Endothelial cell of umbilical vein (primary cell): ENCODE measurements at regions not wholly inside any gene's neighbourhood (a gene's known extent, or its start where the extent isn't known, plus 50 kb on each side); places are given as distances from the start of the nearest gene placed in this dataset.

Experiments
- BruUV-seq: library from RNA; stranded (reverse); fragments of 400-500 nt; replicated peaks from 2 replicates; lab custom pipeline; 2021; lab: Mats Ljungman, UMichigan
- CTCF ChIA-PET: fragments of 300-600, 350-600 bp; sonication (Branson Sonifier 250); formaldehyde crosslinking; loops from one replicate; lab custom pipeline; 2021; ENCODE audit warnings: antibody characterized with exemption, inconsistent platforms; lab: Charles Lee
- POLR2A ChIA-PET: fragments of 300-600, 350-600 bp; sonication (Branson Sonifier 250); formaldehyde crosslinking; loops from one replicate; lab custom pipeline; 2021; ENCODE audit warnings: antibody characterized with exemption, inconsistent platforms; lab: Charles Lee
- DNase-seq: peaks from one replicate; pipeline ENCODE4 v3.0.0-alpha.2; 2011; ENCODE audit warnings: low read depth, low spot score
- FAIRE-seq: peaks from 2 replicates; lab custom pipeline; 2011; peaks lifted over from hg19 to GRCh38; lab: Jason Lieb, UNC
- H2AFZ ChIP-seq: 2 replicates; pipeline ENCODE4 v1.6.0; 2012; ENCODE audit warnings: low read depth, low read length, control low read depth, inconsistent platforms
- H3K27ac ChIP-seq: 2 replicates; pipeline ENCODE4 v1.5.1; 2011; ENCODE audit warnings: low read depth, mild to moderate bottlenecking, control low read depth, low read length, moderate library complexity; ENCODE audit not compliant: insufficient read depth
- H3K27me3 ChIP-seq, 2 experiments: 2 replicates each; pipeline versions ENCODE4 v1.6.0 to v1.6.1; 2011; ENCODE audit warnings: low read length in 2 of 2, mixed read lengths in 1 of 2; ENCODE audit not compliant: control insufficient read depth in 2 of 2, insufficient read depth in 2 of 2
- H3K36me3 ChIP-seq, 2 experiments: 2 replicates in 1 of 2; 3 replicates in 1 of 2; pipeline ENCODE4 v1.5.1; 2011; ENCODE audit warnings: low read length in 2 of 2, mild to moderate bottlenecking in 1 of 2, moderate library complexity in 1 of 2; ENCODE audit not compliant: control insufficient read depth in 2 of 2, insufficient read depth in 2 of 2; ENCODE audit errors: extremely low read depth in 1 of 2
- H3K4me1 ChIP-seq: 3 replicates; pipeline ENCODE4 v1.5.1; 2011; ENCODE audit warnings: mild to moderate bottlenecking, low read length; ENCODE audit not compliant: control insufficient read depth, insufficient read depth; ENCODE audit errors: extremely low read depth
- H3K4me2 ChIP-seq: 2 replicates; pipeline ENCODE4 v1.6.1; 2011; ENCODE audit warnings: low read length, control low read depth, mixed read lengths; ENCODE audit not compliant: insufficient read depth
- H3K4me3 ChIP-seq, 3 experiments: fragments of 200-600 bp in 1 of 3; sonication (generic), shearing (Covaris generic) in 1 of 3; replicated peaks in 1 of 3; 2 replicates each; pipeline ENCODE4 v1.5.1; 2011 to 2016; ENCODE audit warnings: control low read depth in 3 of 3, low read length in 3 of 3, mild to moderate bottlenecking in 2 of 3, inconsistent platforms in 1 of 3, low read depth in 1 of 3, moderate library complexity in 1 of 3; ENCODE audit not compliant: insufficient read depth in 1 of 3
- H3K79me2 ChIP-seq: 2 replicates; pipeline ENCODE4 v1.6.0; 2012; ENCODE audit warnings: low read length, inconsistent platforms; ENCODE audit not compliant: control insufficient read depth, insufficient read depth
- H3K9ac ChIP-seq: replicated peaks from 2 replicates; pipeline ENCODE3; 2011; ENCODE audit warnings: low read length, control low read depth; ENCODE audit not compliant: insufficient read depth; ENCODE audit errors: extremely low read depth
- H3K9me1 ChIP-seq: replicated peaks from 3 replicates; pipeline ENCODE4 v1.6.0; 2011; ENCODE audit warnings: mild to moderate bottlenecking, low read length; ENCODE audit not compliant: control insufficient read depth, insufficient read depth; ENCODE audit errors: extremely low read depth
- H3K9me3 ChIP-seq: replicated peaks from 2 replicates; pipeline ENCODE4 v1.5.1; 2012; ENCODE audit warnings: low read length, inconsistent platforms; ENCODE audit not compliant: control insufficient read depth, insufficient read depth
- H4K20me1 ChIP-seq: replicated peaks from 2 replicates; pipeline ENCODE3; 2011; ENCODE audit warnings: mild to moderate bottlenecking, low read length; ENCODE audit not compliant: control insufficient read depth, insufficient read depth; ENCODE audit errors: extremely low read depth
- CTCF ChIP-seq, 2 donors: IDR thresholded peaks; 1 replicate in 1 of 2; 2 replicates in 1 of 2; pipeline ENCODE4 v1.5.1; 2011; ENCODE audit warnings: low read length in 2 of 2, mild to moderate bottlenecking in 2 of 2, moderate library complexity in 2 of 2, control low read depth in 1 of 2, inconsistent platforms in 1 of 2, low read depth in 1 of 2; ENCODE audit not compliant: insufficient read depth in 1 of 2; ENCODE audit errors: extremely low read depth in 1 of 2
- EZH2 ChIP-seq: IDR thresholded peaks from 2 replicates; pipeline ENCODE4 v1.6.1; 2012; ENCODE audit warnings: borderline replicate concordance, low read depth, mild to moderate bottlenecking, moderate library complexity, low read length, inconsistent platforms; ENCODE audit not compliant: severe bottlenecking
- FOS ChIP-seq: IDR thresholded peaks from 2 replicates; pipeline ENCODE4 v1.6.1; 2011; ENCODE audit warnings: mild to moderate bottlenecking, low read length, moderate library complexity, borderline replicate concordance; ENCODE audit not compliant: insufficient read depth
- GATA2 ChIP-seq: IDR thresholded peaks from 2 replicates; pipeline ENCODE4 v1.7.0; 2011; ENCODE audit warnings: low read depth, mild to moderate bottlenecking, moderate library complexity, mixed read lengths, low read length; ENCODE audit not compliant: insufficient read length, insufficient read depth
- JUN ChIP-seq: IDR thresholded peaks from 2 replicates; pipeline ENCODE4 v1.6.1; 2011; ENCODE audit warnings: borderline replicate concordance, low read depth; ENCODE audit not compliant: insufficient read length, insufficient read depth
- MAX ChIP-seq: IDR thresholded peaks from 2 replicates; pipeline ENCODE4 v1.6.1; 2011; ENCODE audit not compliant: insufficient read depth, insufficient read length
- MYC ChIP-seq: IDR thresholded peaks from one replicate; pipeline ENCODE4 v1.6.1; 2011; ENCODE audit warnings: mild to moderate bottlenecking, low read depth, low read length
- POLR2A ChIP-seq: IDR thresholded peaks from 2 replicates; pipeline ENCODE4 v1.6.1; 2012; ENCODE audit warnings: low read depth, mild to moderate bottlenecking, control low read depth, low read length
- POLR2AphosphoS5 ChIP-seq: IDR thresholded peaks from 2 replicates; pipeline ENCODE4 v1.6.1; 2012; ENCODE audit warnings: low read depth, mild to moderate bottlenecking, control low read depth, low read length, moderate library complexity; ENCODE audit not compliant: insufficient read depth
- dilution Hi-C: fragments of 300-500 bp; cut with MboI; formaldehyde crosslinking; loops from one replicate; pipeline ENCODE4 v1.15.0; 2019; ENCODE audit warnings: low sequenced_read_pairs; ENCODE audit not compliant: extremely low pct_ligation_motif_present
- intact Hi-C: fragments of 100-400 bp; cut with micrococcal nuclease; formaldehyde crosslinking; loops from one replicate; pipeline ENCODE4 v1.10.0; 2022

GRCh38 chr3:18720543-18720942, 295.4 kb upstream of the SATB1 start:
- Histone ChIP-seq H3K9me3 (peaks cover 2% of the 10 kb centered on the region), H3K79me2 (no peaks in the 10 kb centered on the region), H4K20me1 (no peaks in the 10 kb centered on the region), H3K9me1 (no peaks in the 10 kb centered on the region), H3K9ac (no peak overlapping the region), H3K4me2 (no peak overlapping the region), H3K4me1 (no peaks in the 10 kb centered on the region), H2AFZ (no peak overlapping the region), H3K27ac (no peak overlapping the region), H3K36me3 (no peaks in the 10 kb centered on the region), H3K4me3 (no peak overlapping the region), H3K27me3 (no peaks in the 10 kb centered on the region)
- DNase-seq: no peak
- ChIA-PET POLR2A (no interaction called here), CTCF (no interaction called here)
- no peak for FAIRE-seq
- TF ChIP-seq POLR2A (no peak), EZH2 (no peak), FOS (no peak), POLR2AphosphoS5 (no peak), MYC (no peak), JUN (no peak), MAX (no peak), CTCF (IDR thresholded peaks at IDR 0.05; ENCODE audit: extremely low read depth in 1 of 2, insufficient read depth in 1 of 2, low read depth in 1 of 2, low read length in 2 of 2) (no peak), GATA2 (no peak)
- intact Hi-C loops (no loop called here), dilution Hi-C loops (no loop called here)
- no TSS peak for BruUV-seq
